Keratinocyte (primary cell): ENCODE measurements at regions not wholly inside any gene's neighbourhood (a gene's known extent, or its start where the extent isn't known, plus 50 kb on each side); places are given as distances from the start of the nearest gene placed in this dataset.

ENCODE experiments used
- EZH2 ChIP-seq: IDR thresholded peaks from one replicate; pipeline ENCODE4 v1.6.1; 2012; ENCODE audit warnings: inconsistent platforms, mild to moderate bottlenecking, low read length, moderate library complexity
- TF ChIP-seq, protein P1 (sequence below), 3 experiments: IDR thresholded peaks in 1 of 3; conservative IDR thresholded peaks in 1 of 3; optimal IDR thresholded peaks in 1 of 3; 2 replicates in 2 of 3; 3 replicates in 1 of 3; pipeline versions ENCODE3 to v1.5.1; 2011; ENCODE audit warnings: low read length in 3 of 3, mild to moderate bottlenecking in 3 of 3, moderate library complexity in 2 of 3, control low read depth in 1 of 3, inconsistent platforms in 1 of 3; ENCODE audit not compliant: insufficient read depth in 2 of 3; ENCODE audit errors: extremely low read depth in 1 of 3

- TF ChIP-seq, protein P1, sequence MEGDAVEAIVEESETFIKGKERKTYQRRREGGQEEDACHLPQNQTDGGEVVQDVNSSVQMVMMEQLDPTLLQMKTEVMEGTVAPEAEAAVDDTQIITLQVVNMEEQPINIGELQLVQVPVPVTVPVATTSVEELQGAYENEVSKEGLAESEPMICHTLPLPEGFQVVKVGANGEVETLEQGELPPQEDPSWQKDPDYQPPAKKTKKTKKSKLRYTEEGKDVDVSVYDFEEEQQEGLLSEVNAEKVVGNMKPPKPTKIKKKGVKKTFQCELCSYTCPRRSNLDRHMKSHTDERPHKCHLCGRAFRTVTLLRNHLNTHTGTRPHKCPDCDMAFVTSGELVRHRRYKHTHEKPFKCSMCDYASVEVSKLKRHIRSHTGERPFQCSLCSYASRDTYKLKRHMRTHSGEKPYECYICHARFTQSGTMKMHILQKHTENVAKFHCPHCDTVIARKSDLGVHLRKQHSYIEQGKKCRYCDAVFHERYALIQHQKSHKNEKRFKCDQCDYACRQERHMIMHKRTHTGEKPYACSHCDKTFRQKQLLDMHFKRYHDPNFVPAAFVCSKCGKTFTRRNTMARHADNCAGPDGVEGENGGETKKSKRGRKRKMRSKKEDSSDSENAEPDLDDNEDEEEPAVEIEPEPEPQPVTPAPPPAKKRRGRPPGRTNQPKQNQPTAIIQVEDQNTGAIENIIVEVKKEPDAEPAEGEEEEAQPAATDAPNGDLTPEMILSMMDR (optimal IDR thresholded peaks at IDR 0.05 in 1 of 3, IDR thresholded peaks at IDR 0.05 in 1 of 3, conservative IDR thresholded peaks at IDR 0.05 in 1 of 3; ENCODE audit: extremely low read depth in 1 of 3, insufficient read depth in 2 of 3, low read length in 3 of 3): no peak
- TF ChIP-seq EZH2: no peak
These were observed 265.7 kb upstream of the CLEC14A start for GRCh38 chr14:38521591-38521990.
